Lower leg skin (tissue), 3 donors: ENCODE measurements at regions not wholly inside any gene's neighbourhood (a gene's known extent, or its start where the extent isn't known, plus 50 kb on each side); places are given as distances from the start of the nearest gene placed in this dataset.

Source experiments
- POLR2A ChIP-seq, 2 donors: fragments of 450-650 bp; IDR thresholded peaks; one replicate each; pipeline ENCODE4 v1.6.1; 2016 to 2017; ENCODE audit warnings: antibody characterized with exemption in 2 of 2, mild to moderate bottlenecking in 1 of 2, moderate library complexity in 1 of 2
- TF ChIP-seq, protein P1 (sequence below), 3 donors: fragments of 450-650 bp; IDR thresholded peaks; one replicate each; pipeline ENCODE4 v1.5.1; 2016; ENCODE audit warnings: antibody characterized with exemption in 3 of 3, mild to moderate bottlenecking in 3 of 3, moderate library complexity in 2 of 3

DNA sequence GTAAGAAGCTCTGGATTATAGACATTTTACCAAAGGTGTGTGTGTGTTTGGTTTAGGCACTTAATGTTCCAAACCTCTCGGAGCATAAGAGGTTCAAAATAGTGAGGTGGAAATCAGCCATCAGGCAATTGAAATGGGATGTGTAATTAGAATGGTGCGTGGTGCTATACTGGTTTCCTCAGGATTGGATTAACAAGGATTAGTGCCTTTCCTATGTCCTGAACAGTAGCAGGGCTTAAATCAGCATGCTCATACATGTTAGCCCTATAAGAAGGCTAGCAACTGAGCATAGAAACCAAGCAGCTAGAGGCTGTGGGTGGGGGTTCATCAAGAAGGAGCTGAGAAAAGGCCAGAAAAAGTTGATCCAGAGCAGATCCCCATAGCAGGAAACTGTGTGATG is 256.8 kb upstream of the CXXC4 start:
- no peak for TF ChIP-seq POLR2A (IDR thresholded peaks at IDR 0.05)
- TF ChIP-seq, protein P1, sequence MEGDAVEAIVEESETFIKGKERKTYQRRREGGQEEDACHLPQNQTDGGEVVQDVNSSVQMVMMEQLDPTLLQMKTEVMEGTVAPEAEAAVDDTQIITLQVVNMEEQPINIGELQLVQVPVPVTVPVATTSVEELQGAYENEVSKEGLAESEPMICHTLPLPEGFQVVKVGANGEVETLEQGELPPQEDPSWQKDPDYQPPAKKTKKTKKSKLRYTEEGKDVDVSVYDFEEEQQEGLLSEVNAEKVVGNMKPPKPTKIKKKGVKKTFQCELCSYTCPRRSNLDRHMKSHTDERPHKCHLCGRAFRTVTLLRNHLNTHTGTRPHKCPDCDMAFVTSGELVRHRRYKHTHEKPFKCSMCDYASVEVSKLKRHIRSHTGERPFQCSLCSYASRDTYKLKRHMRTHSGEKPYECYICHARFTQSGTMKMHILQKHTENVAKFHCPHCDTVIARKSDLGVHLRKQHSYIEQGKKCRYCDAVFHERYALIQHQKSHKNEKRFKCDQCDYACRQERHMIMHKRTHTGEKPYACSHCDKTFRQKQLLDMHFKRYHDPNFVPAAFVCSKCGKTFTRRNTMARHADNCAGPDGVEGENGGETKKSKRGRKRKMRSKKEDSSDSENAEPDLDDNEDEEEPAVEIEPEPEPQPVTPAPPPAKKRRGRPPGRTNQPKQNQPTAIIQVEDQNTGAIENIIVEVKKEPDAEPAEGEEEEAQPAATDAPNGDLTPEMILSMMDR (IDR thresholded peaks at IDR 0.05): no peak
